Inferior parietal cortex (tissue), 1 donor: ENCODE measurements at regions not wholly inside any gene's neighbourhood (a gene's known extent, or its start where the extent isn't known, plus 50 kb on each side); places are given as distances from the start of the nearest gene placed in this dataset.

Source experiments
- DNase-seq: peaks from one replicate; pipeline ENCODE4 v3.0.0-alpha.2; 2016; ENCODE audit errors: extremely low spot score

DNA sequence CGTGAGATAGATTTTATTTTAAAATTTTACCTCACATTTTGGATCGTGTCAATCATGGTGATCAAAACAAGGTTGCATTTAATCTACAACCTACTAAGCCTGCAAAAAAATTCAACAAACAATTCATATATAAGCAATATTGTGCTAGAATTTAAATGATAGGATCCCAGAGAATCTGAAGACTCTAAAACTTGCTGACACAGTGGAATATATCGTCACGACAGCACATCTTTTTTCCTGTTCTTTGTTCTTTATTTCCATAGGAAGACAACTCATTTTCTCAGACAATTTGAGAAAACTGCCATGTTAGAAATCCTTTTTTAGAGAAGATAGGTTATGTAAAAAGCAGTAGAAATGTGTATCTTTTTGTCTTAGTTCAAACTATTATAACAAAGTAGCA, 820.2 kb upstream of the CELF2 start:
- DNase-seq = no peak

DNA sequence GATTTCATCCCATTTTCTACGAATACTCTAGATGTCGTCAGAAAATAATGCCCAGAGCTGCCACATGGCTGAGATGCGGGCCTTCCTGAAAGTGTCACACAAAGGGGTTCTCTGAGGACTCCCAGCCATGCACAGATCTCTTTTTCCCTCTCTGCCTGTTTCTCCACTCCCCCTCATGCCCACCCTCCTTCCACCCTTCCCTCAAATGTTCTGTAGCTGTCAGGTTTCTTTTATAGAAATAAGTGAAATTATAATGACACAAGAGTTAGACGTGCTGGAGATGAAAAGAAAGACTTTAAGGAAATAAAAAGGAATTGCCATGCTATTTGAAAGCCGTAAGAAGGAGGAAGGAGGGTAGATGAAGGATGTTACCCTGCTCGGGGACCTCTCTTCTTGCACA, 819.3 kb upstream of the CELF2 start:
- DNase-seq = no peak

DNA sequence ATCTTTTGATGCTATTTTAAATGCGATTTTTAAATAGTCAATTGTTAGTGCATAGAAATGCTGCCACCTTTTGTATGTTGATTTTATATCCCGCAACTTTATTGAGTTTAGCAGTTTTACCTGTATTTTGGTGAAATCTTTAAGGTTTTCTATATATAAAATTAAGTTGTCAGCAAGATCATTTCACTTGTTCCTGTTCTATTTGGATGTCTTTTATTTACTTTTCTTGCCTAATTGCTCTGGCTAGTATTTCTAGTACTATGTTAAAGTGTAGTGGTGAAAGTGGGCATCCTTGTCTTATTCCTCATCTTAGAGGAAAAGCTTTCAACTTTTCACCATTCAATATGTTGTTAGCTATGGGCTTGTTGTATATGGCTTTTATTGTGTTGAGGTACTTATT, 813.3 kb upstream of the CELF2 start:
- no peak for DNase-seq

DNA sequence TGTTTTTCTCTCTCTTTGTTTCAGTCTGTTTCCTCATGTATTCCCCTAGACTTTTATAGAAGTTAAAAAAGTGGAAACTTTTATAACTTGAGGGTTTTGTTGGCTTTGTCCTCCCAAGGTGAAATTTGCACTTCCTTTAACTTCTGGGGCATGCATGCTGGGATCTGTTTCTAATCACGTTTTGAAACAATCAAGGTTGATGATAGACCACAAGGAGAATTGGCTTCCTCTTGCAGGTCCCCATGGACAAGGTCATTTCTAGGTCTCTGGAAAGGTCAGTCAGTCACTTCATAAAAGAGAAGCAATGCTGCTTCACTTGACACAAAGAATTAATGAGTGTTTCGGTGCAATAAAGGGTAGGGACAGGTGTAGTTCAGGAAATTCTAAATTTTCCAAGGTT, 811.8 kb upstream of the CELF2 start:
- DNase-seq = no peak

DNA sequence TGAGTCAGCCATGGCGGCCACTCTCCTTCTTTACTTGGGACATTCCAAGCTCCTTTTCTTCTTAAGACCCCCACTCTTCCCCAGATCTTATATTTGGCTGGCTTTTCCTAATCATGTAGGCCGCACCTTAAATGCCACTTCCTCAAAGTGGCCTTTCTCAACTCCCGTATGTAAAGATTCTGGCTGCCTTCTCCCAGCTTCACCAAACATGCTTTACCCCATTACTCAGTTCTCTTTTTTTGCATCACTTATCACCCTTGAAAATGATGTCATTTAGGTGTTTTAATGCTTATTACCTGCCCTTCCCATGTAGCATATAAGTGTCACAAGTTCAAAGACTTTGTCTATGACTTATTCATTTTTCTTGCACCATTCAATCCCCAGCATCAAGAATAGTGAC, 810.1 kb upstream of the CELF2 start:
- no peak for DNase-seq

DNA sequence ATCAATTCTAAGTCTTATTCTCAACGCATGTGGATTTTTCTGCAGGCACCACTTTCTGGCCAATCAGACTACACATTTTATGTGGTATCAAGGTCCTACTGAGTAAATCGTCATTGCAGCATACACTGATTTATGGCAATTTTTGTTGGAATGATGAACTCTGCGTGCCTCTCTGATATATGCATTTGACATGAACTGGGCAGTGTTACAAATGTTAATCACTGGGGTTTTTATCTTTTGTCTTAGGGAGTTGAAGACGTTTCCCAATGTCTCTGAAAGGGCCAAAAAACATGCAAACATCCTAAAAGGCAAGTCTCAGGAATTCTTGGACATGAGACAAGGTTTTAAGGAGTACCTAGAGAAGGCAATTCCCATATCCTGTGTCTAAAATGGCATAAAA, 809.5 kb upstream of the CELF2 start:
- no peak for DNase-seq

DNA sequence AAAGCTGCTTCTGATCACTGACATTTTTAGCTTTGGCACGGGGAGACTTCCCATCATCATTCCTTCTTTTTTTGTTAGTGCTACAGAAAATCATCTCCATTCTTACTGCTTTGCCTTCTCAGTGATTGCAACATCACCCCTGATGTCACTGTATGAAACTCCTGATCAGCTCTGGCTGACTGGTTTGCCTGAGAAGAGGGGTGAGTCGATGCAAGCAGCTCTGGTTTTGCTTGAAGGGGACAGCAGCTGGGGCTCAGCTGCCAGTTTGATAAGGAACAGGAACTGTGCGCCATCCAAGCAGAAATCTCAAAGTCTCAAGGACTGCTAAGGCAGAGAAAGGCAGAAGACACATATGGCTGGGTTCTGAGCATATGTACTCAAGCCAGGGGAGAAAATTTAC, 808.5 kb upstream of the CELF2 start:
- peak; percentile 55 for DNase-seq

DNA sequence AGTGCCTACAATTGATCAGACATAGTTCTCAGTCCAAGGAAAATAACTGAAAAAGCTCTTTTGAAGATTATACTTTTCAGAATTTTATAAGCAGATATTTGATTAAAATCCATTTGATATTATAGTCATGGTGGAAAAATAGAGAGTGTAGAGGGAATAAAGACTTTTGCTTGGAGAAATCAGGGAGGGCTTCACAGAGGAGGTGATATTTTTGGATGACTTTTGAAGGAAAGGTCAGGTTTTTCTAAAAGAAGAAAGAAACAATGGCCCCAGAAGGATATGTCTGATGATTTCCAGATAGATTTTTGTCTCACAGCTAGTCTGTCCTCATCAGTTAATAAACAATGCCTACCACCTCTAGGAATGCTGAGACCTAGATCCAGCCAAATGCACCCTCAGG, 806.3 kb upstream of the CELF2 start:
- no peak for DNase-seq

DNA sequence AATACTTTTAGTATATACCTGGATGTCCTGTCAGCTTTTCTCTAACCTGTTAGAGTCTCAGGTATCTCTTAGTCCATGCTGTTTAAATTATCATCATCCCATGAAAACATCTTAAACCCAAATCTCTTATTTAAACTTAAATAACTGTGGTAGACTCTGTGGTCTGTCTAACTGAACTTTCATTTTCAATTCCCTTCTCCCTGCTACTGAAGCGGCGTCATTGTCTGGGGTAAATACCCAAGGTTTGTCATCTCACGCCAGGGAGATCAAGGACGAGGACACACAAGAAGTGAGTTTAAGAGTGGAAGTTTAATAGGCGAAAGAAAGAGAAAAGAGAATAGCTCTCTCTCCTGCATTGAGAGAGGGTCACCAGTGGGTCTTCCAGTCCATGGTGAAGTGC, 804.4 kb upstream of the CELF2 start:
- DNase-seq = no peak

DNA sequence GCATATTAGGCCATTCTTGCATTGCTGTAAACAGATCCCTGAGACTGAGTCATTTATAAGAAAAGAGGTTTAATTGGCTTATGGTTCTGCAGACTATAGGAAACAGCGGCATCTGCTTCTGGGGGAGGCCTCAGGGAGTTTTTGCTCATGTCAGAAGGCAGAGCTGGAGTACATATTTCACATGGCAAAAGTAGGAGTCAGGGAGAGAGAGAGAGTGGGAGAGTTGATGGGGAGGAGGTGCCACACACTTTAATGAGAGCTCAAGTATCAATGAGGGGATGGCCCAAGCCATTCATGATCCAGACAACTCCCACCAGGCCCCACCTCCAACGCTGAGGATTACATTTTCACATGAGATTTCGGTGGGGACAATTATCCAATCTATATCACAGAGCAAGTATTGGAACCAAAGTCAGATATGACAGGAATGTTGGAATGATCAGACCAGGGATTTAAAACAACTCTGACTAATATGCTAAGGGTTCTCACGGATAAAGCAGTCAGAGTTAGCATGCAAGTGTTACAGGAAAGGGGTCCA, 795.3 kb upstream of the CELF2 start:
- no peak for DNase-seq

DNA sequence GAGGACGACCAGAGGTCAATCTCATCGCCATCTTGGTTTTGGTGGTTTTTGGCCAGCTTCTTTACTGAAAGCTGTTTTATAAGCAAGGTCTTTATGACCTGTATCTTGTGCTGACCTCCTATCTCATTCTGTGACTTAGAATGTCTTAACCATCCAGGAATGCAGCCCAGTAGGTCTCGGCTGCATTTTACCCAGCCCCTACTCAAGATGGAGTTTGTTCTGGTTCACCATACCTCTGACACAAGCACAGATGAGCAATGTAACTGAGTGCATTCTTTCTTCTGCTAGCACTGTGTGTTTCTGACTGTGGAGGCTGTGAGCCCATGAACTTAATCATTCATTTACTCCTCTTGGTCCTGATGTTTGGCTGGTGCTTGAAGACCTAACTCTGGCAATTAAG, 794.5 kb upstream of the CELF2 start:
- no peak for DNase-seq

DNA sequence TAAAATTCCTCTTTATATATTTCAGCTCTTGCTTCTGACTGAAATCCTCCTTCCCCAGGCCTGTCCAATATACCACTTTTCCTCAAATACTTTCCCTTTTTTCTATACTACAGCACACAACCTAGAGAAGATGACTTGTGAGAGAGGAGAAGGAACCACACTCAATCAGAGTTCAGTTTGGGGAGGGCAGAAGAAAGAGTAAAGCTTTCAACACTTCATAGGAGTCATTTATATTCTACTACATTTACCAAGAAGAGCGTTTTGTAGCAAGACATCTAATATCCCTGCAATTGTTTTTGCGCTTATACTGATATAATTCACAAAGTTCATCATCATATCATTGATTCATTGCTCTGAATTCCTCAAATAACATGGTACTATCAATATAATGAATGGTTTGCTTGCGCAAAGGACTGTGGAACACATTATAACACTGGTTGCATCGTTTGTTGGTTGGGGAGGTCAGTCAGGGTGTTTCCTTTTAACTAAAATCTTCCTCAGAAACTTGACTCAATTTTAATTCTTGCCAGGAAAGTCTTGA, 792.5 kb upstream of the CELF2 start:
- DNase-seq = no peak

DNA sequence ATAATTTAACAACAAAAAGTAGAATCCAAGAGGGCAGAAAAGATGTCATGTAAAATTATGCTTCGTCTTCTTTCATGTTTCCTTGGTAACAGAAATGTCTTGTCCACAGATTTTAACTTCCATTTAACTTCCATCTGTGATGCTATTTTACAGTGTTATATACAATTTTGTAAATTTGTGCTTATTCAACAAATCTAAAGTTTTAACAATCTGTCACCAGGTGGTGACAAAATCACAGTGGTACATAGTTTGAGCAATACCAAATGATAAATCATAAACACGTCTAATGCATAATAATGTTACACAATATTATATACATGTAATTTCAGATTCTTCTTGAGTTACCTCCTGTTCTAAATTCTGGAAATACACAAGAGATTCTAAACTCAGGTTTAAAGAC, 784.4 kb upstream of the CELF2 start:
- no peak for DNase-seq

DNA sequence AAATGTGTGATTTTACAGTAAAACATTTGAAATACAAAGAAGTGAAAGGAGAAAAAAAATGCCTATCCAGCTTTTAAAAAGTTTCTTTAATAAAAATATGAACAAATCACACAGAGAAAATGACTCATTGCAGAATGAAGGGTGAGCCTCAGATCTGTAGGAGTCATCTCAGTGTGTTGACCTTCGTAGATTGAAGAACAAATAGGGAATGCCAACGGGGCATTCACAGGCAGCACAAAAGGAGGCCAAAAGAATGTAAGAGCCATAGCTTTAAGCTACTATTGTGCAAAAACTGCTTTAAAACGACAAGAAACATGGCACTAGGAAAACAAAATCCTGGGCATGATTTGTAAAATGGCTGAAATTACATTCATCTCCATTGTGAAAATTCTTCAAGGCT, 782.7 kb upstream of the CELF2 start:
- no peak for DNase-seq

DNA sequence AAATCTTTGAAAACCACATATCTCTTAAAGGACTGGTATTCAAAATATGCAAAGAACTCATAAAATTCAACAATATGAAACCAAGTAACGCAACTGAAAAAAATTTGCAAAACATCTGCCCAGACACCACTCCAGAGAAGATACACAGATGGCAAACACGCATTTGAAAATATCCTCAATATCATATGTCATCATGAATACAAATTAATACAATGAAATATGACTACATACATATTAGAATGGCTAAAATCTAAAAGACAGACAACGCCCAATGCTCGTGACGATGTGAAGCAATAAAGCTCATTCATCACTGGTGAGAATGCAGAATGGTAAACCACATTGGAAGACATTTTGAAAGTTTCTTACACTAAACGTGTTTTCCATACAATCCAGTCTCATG, 770.1 kb upstream of the CELF2 start:
- DNase-seq = no peak

DNA sequence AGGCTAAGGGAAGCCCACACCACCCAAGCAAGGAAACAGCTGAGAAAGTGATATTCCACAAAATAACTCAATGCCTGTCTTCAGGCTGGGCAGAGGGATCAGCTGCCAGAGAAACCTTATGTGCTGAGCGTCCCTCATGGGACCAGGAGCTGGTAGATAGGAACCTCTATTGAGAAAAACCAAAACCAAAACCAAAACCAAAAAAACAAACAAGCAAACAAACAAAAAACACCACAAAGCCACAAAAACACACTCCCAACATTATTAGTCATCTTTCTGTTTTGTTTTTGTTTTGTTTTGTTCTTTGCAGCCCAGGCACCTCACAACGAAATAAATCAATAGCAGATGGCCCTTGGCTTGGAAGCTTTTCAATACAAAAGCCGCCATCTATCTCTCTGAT, 760.8 kb upstream of the CELF2 start:
- no peak for DNase-seq

DNA sequence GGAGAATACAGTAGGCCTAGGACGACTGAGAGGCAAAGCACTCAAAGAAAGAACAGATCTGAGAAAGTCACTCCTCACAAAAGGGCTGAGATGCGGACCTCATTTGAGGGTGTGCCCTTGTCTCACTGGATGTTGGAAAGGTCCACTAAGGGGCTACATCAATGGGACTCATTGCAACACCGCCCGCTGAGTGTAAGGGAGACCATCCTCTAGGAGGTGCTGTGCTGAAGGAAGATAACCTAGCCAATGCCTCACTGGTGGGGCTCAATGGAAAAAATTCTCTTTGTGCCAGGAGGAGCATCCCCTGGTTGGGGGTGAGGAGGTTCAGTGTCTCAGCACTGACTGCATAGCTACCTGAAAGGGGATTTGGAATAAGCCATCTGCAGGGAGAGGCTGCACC, 758.7 kb upstream of the CELF2 start:
- no peak for DNase-seq

DNA sequence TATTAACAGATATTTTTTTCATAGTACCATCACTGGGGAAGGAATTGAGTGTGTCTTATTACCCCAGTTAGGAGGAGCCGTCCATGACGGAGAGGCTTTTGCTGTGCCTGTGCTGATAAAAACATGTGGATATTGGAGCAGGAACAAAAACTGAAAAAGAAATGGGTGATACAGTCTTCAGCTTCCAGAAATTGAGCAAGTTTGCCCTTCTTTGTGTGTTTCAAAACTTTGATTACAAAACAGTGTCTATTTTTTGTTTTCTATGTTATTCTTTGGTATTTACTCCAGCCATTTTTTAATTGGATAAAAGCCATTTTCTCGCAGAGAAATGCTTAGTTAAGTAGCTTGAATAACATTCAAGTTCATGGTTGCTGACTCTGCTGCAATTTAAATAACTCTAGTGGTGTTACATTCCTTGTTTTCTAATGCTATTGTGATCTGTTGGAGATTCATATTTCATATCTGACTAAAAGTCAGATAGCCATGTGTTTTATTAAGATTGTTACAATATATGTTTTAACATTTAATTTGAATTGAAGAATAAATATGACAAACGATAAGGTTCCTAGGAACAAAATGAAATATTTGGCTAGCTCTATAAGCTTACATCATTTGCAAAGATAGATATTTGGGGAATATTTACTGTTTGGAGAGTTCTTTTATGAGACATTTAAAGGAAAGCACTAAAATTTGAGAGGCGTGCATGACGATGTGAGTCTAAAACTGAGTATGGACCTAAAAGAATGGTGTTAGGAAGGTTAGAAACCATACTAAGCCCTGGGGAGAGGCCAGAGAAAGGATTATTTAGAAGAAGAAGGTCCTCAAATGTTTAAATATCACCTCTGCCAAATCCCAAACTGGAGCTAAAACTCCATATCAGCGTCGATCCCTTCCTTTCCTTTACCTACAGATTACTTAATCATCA, 747.3 kb upstream of the CELF2 start:
- no peak for DNase-seq

DNA sequence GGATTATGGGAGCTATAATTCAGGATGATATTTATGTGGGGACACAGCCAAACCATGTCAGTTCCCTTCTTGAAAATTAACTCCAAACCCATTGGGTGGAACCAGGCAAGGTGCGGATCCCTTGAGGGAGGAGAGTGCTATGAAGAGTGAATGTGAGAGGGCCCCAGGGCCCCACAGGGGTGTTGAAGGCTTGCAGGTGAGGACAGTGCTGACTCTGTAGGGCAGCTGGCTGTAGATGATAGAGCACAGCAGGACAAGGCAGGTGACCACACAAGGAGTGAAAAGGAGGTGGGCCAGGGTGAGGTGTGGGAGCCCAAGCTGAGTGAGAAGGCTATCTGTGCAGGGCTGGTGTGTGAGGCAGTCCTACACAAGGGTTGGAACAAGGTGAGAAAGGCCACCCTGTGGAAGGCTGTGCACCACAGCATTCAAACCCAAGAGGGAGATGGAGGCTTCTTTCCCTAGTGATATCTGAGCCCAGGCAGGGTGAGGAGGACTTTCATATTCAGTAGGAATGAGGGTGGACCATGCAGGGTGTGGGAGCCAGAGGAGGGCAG, 746.0 kb upstream of the CELF2 start:
- DNase-seq = no peak

DNA sequence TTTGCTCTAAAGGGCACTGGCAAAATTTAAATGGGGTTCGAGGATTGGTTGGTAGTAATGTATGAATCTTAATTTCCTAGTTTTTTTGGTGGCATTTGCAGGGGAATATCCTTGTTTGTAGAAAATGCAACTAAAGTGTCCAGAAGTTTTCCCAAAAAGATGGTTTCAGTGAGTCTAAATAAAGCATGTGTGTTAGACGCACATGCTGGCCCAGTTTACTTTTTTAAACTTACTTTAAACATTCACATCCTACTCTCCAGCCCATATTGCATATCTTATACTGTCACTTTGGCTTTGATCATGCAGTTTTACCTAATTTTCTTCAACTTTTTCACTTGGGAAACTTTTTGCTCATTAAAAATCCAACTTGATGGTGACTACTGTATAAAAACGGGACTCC, 744.0 kb upstream of the CELF2 start:
- DNase-seq = no peak

DNA sequence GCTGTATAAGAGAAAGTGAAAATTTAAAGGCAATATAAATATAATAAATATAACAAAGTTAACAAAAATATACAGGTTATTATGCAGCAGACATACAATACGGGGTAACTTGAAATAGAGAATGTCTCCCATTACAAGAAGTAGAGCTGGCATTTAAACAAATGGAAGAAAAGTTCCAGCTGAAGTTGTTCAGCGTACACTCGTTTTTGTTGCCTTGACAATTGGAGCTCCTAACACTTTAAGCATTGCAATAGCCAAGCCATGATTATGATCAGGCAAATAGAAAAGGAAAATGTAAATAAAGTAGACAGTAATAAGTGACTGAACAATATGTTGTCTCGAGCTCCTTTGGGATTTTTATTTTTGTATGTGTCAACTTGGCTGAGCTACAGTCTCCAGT, 737.8 kb upstream of the CELF2 start:
- no peak for DNase-seq

DNA sequence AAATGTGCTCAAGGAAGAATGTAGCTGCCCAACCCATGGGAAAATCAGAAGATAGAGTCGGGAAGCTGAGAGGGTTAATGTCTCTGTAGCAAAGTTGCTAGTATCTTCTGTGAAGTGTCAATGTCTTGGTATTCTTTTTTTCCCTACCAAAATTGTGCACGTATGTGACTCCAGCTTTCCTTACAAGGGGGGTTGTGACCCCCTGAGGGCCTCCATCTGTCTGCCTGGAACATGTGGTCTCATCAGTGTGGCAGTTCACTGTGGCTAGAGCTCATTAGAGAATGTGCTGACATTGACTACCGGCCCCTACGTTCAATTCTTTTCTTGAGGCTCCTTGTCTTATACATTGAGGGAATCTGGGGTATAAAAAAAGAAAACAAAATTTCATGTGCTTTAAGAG, 725.2 kb upstream of the CELF2 start:
- no peak for DNase-seq

DNA sequence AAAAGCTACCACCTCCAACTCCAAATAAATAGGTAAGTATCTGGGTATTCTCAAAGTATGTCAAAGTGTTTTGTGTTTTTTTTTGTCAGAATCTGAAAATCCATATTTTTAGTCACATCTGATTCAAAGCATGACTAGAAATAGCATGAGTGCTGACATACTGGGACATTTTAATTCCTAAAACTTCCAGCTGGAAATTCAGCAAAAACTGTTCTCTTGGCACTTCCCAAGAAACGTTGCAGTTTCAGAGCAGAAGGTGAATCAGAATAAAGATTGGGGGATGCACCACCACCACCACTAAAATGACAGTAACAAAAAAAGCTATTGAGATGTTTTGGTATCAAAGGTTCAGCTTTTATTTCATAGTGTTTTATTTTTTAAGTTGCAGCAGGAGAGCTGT, 724.6 kb upstream of the CELF2 start:
- no peak for DNase-seq
